ENCODE measurements at regions not wholly inside any gene's neighbourhood (a gene's known extent, or its start where the extent isn't known, plus 50 kb on each side); places are given as distances from the start of the nearest gene placed in this dataset.

DNA sequence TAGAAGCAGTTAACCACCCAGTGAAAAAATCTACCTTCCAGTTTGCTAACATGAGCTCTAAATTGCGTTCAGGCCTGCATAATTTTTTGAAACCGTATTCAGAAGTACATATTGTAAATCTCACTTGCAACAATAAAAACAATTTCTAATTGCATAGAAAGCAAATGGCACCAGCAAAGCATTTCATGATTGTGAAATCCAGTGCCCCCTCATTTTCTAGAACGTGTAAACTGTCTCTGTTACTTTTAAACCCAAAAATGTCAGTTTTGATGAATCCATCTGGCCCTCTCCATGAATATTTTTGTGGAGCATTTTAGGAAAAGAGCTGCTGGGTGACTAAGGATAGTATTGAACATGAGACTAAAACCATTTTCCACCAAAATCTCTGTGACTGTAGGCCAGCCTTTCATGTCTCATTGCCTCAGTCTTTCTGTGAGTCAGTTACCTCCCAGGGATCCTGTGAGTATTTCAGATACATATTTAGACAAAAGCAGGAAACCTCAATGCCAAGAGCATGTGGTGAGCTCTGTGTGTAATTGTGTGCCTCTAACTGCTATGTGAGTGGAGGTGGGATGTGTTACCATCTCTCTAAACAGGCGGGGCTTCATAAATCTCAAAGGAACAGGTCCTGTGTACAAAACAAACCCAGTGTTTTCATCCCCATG is 477.8 kb upstream of the DCC start:
- DNase-seq: no peak

DNA sequence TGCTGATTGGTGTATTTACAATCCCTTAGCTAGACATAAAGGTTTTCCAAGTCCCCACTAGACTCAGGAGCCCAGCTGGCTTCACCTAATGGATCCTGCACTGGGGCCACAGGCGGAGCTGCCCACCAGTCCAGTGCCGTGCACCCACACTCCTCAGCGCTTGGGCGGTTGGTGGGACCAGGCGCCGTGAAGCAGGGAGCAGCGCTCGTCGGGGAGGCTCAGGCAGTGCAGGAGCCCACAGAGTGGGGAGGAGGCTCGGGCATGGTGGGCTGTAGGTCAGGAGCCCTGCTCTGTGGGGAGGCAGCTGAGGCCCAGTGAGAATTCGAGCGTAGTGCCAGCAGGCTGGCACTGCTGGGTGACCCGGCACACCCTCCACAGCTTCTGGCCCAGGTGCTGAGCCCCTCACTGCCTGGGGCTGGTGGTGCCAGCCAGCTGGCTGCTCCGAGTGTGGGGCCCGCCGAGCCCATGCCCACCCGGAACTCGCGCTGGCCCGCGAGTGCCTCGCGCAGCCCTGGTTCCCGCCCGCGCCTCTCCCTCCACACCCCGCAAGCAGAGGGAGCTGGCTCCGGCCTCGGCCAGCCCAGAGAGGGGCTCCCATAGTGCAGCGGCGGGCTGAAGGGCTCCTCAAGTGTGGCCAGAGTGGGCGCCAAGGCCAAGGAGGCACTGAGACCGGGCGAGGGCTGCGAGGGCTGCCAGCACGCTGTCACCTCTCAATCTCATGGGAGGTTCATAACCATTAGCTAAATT is 475.6 kb upstream of the DCC start:
- DNase-seq: no peak

DNA sequence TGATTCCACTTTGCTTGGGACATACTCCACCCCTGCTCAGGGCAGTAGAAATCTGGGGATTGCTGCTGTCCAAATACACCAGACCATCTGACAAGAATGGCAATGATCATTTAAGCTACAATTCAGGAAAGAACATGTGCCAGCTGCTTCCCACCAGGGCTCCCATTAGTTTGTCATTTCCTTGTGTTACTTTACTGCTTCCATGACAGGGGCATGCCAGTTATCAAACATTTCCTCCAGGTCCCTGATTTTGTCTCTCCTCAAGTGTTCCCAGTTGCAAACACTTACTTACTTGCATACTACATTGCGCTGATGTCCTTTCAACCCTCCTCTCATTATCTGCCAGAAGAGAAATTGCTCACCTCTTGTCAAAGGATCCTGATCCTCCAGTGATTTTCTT is 474.5 kb upstream of the DCC start:
- no peak for DNase-seq

DNA sequence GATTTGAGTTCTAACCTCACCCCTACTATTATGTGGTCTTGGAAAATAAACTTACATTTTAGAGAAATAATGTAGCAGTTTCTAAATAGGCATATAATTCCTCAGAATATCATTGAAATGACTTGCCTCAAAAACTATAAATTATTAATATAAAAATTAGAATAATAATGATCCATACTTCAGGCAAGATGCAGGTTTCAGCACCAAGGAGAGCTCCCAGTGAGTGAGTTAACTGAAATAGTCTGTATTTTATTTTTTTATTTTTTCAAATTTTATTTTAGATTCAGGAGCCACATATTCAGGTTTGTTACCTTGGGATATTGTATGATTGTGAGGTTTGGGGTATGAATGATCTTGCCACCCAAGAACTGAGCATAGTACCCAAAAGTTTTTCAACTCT is 472.2 kb upstream of the DCC start:
- DNase-seq: no peak

DNA sequence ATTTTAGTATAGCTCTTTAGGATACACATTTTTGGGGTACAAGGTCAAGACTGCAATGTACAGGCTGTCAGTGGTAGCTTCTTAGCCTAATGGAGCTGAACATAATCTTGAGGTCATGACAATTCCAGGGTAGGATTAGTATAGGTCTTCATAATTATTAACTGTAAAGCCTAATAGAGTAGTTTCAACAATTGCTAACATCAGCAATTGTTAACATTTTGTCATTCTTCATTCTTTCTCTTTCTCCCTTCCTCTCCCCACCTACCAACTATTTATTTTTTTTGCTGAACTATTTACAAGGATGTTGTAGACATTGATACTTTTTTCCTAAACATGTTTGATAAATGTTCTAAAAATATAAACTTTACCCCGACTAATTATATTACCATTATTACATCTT is 461.3 kb upstream of the DCC start:
- DNase-seq: no peak

DNA sequence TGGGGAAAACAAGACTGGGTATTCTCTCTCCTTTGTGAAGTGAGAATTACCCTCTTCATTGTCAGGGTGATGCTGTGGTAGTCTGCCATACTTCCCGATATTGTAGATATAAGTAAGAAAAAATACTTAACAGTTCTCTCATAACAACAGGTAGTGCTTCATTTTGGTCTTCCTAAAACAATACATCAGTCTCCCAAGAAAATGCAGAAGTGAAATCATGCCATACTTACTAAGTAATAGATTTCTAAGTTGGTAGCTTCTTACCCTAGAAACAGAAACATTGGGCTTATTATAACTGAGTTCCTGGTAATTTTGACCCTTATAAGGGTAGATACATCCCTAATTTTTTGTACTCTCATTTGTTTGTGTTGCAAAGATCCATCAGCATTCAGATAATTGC is 460.7 kb upstream of the DCC start:
- DNase-seq: no peak

DNA sequence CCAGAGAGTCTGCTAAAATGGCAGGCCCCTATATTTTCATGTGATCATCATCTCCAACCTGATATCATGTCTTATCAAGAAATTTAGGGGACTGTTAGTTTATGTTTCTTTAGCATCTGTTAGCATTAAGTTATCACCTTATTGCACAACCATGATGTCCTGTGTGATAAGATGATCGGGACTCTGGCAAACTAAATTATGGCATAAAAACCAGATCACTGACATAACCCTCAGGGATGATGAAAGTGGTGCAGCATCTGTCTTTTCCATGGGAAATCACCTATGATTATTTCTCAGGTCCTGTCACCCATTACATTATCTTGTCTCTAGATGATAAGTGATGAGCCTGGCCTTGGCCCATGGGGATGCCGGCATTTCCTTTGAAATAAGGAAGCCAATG is 458.6 kb upstream of the DCC start:
- DNase-seq: no peak

DNA sequence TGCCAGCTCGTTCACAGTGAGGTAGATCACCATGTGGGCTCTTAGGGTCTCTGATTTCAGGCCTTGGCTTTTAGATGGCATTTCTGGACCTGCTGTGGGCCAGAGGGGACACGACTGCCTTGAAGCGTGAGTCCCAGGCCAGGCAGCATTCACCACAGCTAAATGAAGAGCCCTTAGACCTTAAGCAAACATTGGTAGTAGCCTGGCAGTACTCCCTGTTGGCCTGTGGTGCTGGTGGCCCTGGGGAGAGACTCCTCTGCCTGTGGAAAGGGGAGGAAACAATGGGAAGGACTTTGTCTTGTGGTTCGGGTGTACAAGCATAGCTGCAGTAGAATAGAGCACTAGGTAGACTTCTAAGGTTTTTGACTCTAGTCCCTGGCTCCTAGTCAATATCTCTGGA is 456.0 kb upstream of the DCC start:
- DNase-seq: no peak

DNA sequence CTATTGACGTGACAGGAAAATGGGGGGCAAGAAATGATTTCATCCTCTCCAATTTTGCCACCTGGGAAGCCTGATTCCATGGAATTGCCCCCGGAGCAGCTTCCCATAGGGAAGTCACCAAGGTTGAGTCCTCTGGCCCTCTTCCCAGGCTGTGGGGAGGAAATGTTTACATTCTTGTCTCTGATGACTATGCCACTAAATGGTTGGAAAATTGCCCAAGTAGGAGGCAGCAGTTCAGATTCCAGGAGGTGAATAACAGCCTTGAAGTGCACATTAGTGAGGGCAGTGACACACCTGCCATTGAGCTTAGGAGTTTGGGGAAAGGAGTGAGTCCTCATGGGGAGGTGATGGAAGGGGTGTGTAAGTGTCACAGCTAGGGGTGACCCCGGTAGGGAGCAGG is 449.2 kb upstream of the DCC start:
- DNase-seq: no peak

DNA sequence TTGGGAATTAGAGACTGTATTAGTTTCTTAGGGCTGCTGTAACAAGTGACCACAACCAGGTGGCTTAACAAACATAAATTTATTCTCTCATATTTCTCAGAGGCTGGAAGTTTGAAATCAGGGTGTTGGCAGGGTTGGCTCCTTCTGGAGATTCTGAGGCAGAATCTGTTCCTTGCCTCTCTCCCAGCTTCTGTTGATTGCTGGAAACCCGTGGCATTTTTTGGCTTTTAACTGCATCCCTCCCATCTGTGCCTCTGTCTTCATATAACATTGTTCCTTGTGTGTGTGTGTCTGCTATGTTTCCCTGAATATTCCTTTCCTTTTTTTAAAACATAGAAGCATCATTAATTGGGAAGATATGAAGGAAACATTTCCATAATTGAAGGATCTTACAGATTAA is 448.1 kb upstream of the DCC start:
- DNase-seq: no peak

DNA sequence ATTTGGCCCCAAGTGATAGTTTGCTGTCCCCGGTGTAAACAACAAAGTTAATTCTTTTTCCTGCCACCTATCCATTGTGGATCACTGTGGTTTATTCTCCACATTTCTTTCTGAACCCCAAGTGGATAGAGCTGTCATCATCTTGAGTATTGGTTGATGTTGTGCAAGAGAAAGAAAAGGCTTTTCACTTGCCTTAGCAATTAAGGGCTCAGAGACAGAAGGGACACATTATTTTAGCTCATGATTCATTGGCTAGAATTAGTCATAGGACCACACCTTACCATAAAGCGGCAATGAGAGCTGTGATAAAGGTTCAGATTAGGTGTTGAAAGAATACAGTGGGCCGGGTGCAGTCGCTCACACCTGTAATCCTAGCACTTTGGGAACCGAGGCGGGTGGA is 442.1 kb upstream of the DCC start:
- DNase-seq: no peak

DNA sequence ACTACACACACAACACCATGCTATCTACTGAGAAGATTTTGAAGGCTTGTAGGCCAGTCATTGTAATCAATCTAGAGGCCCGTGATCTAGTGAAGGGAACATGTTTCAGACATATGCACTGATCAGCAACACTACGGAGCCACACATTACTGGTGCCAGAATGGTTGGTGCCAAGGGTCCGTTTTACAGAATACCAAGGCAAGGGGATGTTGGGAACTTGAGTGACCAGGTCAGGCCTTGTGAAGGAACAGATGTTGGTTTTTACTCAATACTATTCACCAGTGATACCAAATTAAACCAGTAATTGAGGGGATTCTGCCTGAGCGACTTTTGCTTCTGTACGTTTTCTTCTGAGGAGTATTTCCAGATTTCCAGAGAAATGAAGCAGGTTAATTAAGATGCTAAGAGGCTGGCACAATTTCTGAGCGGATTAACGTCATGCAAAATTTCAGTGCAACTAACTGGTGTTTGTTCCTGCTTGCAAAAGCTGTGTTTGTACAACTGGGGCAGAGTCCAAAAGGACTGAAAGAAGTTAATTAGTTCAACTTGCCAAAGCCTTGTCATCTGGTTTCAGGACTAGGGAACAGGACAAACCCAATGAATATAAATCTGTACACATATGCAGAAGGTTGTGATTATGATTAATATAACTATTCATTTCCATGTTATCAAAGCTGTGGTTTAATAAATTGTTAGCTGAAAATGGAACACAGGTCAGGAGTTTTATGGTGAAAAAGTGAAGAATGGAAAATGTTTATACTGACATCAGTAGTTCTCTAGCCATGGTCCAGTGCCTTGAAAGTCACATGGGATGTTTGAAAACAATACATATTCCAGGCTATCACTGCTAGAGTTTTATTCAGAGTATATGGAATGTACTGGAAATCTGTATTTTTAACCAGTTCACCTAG is 432.1 kb upstream of the DCC start:
- peak in 1 of 2 donors; percentile 9 for DNase-seq

DNA sequence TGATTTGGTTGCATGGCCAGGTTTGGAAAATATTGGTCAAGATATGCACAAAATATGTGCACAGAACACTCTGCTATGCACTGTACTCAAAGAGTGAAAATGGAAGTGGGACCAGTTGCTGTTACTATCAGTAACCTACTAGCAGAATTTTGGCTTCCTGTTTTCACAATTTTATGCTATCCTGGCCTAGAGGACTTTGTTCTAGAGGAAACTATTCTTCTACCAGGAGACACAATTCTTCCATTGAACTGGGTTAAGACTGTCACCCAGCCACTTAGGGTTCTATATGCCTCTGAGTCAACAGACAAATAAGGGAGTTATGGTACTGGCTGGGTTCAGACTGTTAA is 431.4 kb upstream of the DCC start:
- DNase-seq: no peak

DNA sequence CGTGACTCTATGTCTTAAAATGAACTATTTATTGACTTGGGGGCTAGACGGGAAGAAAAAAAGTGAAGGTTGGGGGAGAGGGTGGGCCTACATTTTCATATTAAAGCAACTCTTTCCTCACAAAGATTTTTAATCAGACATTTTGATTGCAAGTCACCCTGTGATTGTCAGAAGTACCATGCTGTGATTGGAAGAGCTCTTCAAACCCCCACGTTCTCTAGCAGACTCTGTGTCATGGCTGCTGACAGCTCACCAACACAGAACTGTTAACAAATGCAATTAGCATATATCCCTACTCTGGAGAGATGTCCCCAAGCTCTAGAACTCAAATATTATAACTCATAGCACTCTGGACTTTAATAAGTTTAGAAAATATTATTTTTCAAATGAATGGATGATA is 428.4 kb upstream of the DCC start:
- DNase-seq: no peak

DNA sequence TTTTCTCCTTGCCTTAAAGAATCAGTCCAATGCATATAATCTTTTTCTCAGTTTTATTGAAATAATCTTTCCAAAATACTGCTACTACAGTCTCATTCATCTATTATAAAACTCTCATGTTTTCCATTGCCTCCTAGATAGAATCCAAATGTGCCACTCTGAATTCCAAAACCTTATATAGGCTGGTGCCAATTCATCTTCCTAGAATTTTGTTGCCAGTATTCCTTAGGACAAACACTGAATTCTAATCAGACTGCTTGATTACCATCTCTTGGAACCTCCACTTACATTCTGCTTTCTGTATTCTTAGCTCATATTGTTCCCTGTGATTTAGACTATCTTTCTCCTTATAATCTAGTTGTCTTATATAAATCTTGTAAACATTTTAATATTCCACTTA is 427.6 kb upstream of the DCC start:
- no peak for DNase-seq

DNA sequence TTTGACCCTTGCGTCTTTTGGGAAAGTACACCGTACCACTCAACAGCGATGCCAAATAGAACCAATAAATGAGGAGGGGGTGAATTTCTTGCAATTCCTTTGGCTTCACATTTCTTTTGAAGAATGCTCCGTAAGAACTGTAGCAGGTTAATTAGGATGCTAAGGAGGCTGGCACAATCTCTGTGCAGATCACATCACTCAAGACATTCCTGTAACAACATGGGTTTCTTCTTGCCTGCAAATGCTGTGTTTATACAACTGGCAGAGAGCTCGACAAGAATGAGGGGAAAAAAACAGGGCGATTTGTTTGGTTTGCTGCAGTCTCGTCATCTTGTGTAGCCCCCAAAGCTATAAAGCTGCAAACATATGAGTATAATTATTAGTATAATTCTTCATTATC is 424.8 kb upstream of the DCC start:
- DNase-seq: no peak

DNA sequence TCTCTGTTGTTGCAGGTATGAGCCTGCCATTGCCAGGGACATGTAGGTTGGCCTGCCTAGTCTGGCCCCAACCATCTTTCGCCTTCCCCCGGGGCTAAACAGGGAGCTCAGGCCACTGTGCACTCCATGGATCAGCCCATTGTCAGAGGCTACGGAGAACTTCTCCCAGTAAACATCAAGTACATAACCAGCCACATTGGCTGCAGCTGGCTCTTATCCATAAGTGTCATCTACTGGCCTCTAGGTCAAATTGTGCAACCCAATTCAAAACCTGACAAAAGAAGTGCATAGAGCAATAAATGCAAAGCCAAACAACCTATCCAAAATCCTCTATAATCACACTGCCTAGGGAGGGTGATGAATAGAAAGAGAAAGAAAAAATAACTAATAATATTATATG is 418.1 kb upstream of the DCC start:
- no peak for DNase-seq

DNA sequence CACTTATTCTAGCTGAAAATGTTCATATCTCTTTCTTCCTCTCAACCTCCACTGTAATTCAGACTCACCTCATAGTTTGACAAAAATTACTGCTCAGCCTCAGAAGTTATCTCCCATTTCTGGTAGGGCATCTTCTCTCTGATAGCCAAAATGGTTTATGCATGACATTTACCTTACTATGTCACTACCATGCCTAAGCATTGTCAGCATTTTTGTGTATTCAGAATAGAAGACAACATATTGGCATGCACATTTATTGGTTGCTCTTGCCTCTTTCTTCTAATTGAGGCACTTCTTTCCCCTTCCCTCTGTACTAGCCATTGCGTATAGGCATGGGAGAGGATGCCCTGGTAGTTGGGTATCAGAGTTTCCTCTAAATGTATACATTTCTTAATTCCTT is 406.1 kb upstream of the DCC start:
- no peak for DNase-seq

DNA sequence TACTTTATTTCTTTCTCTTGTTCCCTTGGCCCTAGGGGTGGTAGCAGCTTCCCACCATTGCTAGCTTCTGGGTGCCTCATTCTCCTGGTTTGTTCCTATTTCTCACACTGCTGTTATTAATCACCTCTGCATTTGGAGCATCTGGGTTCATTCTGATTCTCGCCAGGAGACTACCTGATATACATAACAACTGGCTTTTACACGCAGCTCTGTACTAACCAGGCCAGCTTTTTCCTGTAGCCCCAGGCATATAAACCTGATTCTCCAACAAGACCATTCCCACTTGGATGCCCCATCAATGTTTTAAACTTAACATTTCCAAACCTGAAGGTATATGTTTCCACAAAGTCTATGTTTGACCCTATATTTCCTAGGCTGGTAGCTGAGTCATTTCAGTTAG is 403.9 kb upstream of the DCC start:
- DNase-seq: no peak

DNA sequence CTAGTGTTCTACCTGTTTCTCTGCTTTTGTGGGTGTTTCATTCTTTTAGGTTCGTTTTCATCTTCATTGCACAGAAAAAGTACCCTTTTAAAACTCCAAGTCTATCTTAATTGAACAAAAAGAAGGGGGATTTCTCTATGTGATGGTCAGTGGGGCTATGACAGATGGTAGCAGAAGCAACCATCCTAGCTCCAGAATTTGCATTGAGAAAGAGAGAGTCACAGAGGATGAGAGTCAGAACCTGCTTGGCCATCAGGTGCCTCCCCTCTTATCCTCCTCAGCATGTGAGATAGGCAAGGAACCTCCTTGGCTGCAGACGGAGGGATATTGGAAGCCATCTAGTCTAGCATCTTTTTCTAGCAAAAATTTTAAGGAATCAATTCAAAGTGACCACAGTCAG is 398.0 kb upstream of the DCC start:
- DNase-seq: no peak

DNA sequence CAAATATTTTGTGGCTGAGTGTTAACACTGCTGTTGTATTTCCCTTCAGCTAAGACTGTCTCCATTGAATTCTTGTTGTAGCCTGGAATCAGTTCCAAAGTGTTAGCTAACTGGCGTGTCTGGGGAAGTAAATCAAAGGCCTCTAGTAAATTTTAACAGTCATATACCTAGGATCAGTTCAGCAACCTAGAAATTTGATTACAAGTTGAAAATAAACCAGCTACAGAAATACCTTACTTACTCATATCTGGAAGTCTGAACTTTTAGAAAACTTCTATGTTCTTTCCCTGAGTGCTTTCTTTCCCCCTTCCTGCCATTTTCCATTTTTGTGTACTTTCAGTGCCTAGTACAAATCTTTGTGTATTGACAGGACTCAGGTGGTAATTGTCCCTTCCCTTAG is 396.7 kb upstream of the DCC start:
- no peak for DNase-seq

DNA sequence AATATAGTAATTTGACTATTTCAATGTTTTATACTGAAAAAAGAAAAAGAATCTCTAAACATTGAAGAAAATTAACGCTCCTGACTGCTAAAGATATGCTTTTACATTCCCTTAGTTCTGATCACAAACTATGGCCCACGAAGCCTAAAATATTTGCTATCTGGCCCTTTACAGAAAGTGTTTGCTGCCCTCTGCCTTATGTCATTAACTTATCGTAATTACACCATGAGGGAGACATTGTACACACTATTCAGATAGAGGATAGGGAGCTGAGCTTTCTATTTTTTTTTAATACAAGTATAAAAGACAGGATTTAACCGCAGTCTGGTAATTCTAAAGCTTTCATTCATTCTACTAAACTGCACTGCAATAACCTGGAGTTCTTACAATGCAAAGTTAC is 393.1 kb upstream of the DCC start:
- DNase-seq: no peak

DNA sequence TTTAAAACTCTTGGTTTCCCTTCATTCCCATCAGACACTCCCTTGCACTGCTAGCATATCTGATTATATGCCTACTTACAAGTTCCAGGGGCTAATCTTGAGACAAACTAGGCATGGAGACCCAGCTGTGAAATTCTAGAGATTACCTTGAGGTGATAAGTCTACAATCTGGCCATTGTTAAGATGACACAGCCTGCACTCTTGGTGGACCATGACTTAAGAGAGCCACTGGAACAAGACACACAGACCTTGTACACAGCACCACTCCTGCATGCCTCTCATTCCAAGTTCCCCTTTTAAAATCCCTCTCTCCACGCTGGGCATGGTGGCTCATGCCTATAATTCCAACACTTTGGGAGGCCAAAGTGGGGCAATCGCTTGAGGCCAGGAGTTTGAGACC is 387.2 kb upstream of the DCC start:
- DNase-seq: no peak

DNA sequence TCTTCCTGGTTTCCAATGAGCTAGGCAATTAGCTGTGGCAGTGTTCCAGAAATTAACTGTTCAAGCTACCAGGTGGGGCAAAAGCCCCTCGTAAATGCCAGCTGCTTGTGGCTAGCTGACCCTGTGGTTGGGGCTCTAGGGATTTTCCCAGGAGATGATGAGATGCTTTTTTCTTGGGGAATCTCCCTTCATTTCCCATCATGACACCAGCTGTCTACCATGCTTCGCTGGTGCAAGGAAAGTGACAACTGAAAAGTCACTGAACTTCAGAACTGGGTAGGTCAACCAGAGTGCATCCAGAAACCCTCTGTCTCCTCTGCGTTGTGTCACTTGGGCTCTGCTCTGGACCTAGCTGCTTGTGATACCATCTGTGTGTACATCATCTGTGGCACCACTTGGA is 386.5 kb upstream of the DCC start:
- no peak for DNase-seq
